HepG2 (cell line): ENCODE measurements at regions not wholly inside any gene's neighbourhood (a gene's known extent, or its start where the extent isn't known, plus 50 kb on each side); places are given as distances from the start of the nearest gene placed in this dataset.

Experiments
- ATAC-seq: fragments of 200-7000 bp; cut with Tn5 transposase; 3 replicates; pipeline ENCODE4 v1.9.1; 2020; ENCODE audit warnings: mild to moderate bottlenecking, moderate library complexity
- BruUV-seq: library from RNA; stranded (reverse); fragments of 400-500 nt; replicated peaks from 2 replicates; lab custom pipeline; 2021; lab: Mats Ljungman, UMichigan
- CTCF ChIA-PET: fragments of 300-600 bp; formaldehyde crosslinking; extraction: SDS; loops from one replicate; lab custom pipeline; 2021; ENCODE audit warnings: low total read pairs, inconsistent platforms, low intra/inter-chr PET ratio; lab: Yijun Ruan, JAX
- POLR2A ChIA-PET: fragments of 350-600 bp; sonication (Branson Sonifier 250); formaldehyde crosslinking; loops from one replicate; lab custom pipeline; 2020; ENCODE audit warnings: antibody characterized with exemption, inconsistent platforms; lab: Yijun Ruan, JAX
- DNase-seq: peaks from one replicate; pipeline ENCODE4 v3.0.0-alpha.2; 2015; ENCODE audit warnings: low spot score
- FAIRE-seq: peaks from 3 replicates; lab custom pipeline; 2011; peaks lifted over from hg19 to GRCh38; lab: Jason Lieb, UNC
- H2AFZ ChIP-seq: one replicate; pipeline ENCODE4 v1.6.1; 2011; ENCODE audit warnings: low read length, inconsistent platforms
- H3K27ac ChIP-seq: fragments of 300-600 bp; 3 replicates; pipeline ENCODE4 v1.8.0; 2011; ENCODE audit warnings: mixed run types, mild to moderate bottlenecking, mixed read lengths, low read length, inconsistent platforms; ENCODE audit not compliant: insufficient read depth; ENCODE audit errors: extremely low read length
- H3K27me3 ChIP-seq, 2 experiments: fragments of 200-600 bp in 1 of 2; 2 replicates in 1 of 2; 3 replicates in 1 of 2; pipeline versions ENCODE4 v1.6.0 to v1.8.0; 2011; ENCODE audit warnings: low read length in 2 of 2, mild to moderate bottlenecking in 2 of 2, moderate library complexity in 2 of 2, inconsistent platforms in 1 of 2; ENCODE audit not compliant: insufficient read depth in 2 of 2, control insufficient read depth in 1 of 2
- H3K36me3 ChIP-seq, 2 experiments: fragments of 200-600 bp in 1 of 2; replicated peaks in 1 of 2; 2 replicates in 1 of 2; 3 replicates in 1 of 2; pipeline versions ENCODE4 v1.5.1 to v1.8.0; 2011; ENCODE audit warnings: low read length in 2 of 2, inconsistent platforms in 1 of 2; ENCODE audit not compliant: insufficient read depth in 2 of 2, control insufficient read depth in 1 of 2
- H3K4me1 ChIP-seq: 2 replicates; pipeline ENCODE4 v1.5.1; 2012; ENCODE audit warnings: low read length, inconsistent platforms; ENCODE audit not compliant: insufficient read depth
- H3K4me2 ChIP-seq: 2 replicates; pipeline ENCODE4 v1.6.0; 2011; ENCODE audit warnings: low read depth, low read length, inconsistent platforms
- H3K4me3 ChIP-seq, 3 experiments: fragments of 200-600 bp in 1 of 3; sonication (generic), shearing (Covaris generic) in 1 of 3; replicated peaks in 1 of 3; 2 replicates each; pipeline ENCODE4 v1.5.1; 2011 to 2016; ENCODE audit warnings: low read length in 3 of 3, inconsistent platforms in 2 of 3, low read depth in 2 of 3, mild to moderate bottlenecking in 2 of 3, control low read depth in 1 of 3, mixed read lengths in 1 of 3; ENCODE audit not compliant: insufficient read depth in 1 of 3
- H3K79me2 ChIP-seq: one replicate; pipeline ENCODE4 v1.6.1; 2011; ENCODE audit warnings: low read length, inconsistent platforms; ENCODE audit not compliant: insufficient read depth
- H3K9ac ChIP-seq: 2 replicates; pipeline ENCODE4 v1.6.0; 2011; ENCODE audit warnings: mild to moderate bottlenecking, low read depth, low read length, inconsistent platforms; ENCODE audit not compliant: insufficient read depth
- H3K9me3 ChIP-seq: 2 replicates; pipeline ENCODE4 v1.5.1; 2012; ENCODE audit warnings: mild to moderate bottlenecking, low read length
- H4K20me1 ChIP-seq: 2 replicates; pipeline ENCODE4 v1.6.0; 2011; ENCODE audit warnings: inconsistent platforms, mild to moderate bottlenecking, low read length, moderate library complexity; ENCODE audit not compliant: insufficient read depth
- ATF4 ChIP-seq, 2 experiments: fragments of 450-650 bp in 1 of 2; sonication (generic) in 1 of 2; formaldehyde crosslinking; IDR thresholded peaks; 2 replicates each; pipeline versions ENCODE4 v1.5.0 to v1.8.0; 2020 to 2022; ENCODE audit warnings: mild to moderate bottlenecking in 1 of 2, missing genetic modification reagents in 1 of 2
- MAX ChIP-seq: IDR thresholded peaks from 2 replicates; pipeline ENCODE4 v1.6.1; 2012; ENCODE audit warnings: inconsistent platforms
- MBNL3 ChIP-seq: fragments of 250-450 bp; sonication (Bioruptor Pico); conservative IDR thresholded peaks from 2 replicates; pipeline ENCODE4 v1.8.0; 2022; ENCODE audit warnings: mild to moderate bottlenecking, inconsistent platforms
- MIXL1 ChIP-seq: IDR thresholded peaks from 2 replicates; pipeline ENCODE4 v1.6.1; 2016
- RBAK ChIP-seq: sonication (generic); formaldehyde crosslinking; IDR thresholded peaks from 2 replicates; pipeline ENCODE4 v1.5.1; 2020; ENCODE audit warnings: mild to moderate bottlenecking, missing genetic modification reagents
- TEAD3 ChIP-seq: optimal IDR thresholded peaks from 2 replicates; pipeline ENCODE3; 2016; ENCODE audit warnings: borderline replicate concordance
- TFE3 ChIP-seq: IDR thresholded peaks from 2 replicates; pipeline ENCODE4 v1.6.1; 2016
- XBP1 ChIP-seq: sonication (generic); formaldehyde crosslinking; IDR thresholded peaks from 2 replicates; pipeline ENCODE4 v1.5.0; 2020; ENCODE audit warnings: missing genetic modification reagents
- ZFP37 ChIP-seq: sonication (generic); formaldehyde crosslinking; IDR thresholded peaks from 2 replicates; pipeline ENCODE4 v1.4.0; 2020; ENCODE audit warnings: missing genetic modification reagents, borderline replicate concordance
- ZNF207 ChIP-seq: fragments of 450-650 bp; IDR thresholded peaks from 2 replicates; pipeline ENCODE4 v1.6.1; 2016; ENCODE audit warnings: antibody characterized with exemption, borderline replicate concordance
- ZNF253 ChIP-seq: sonication (generic); formaldehyde crosslinking; IDR thresholded peaks from 2 replicates; pipeline ENCODE4 v1.8.0; 2022; ENCODE audit warnings: mild to moderate bottlenecking, missing genetic modification reagents, borderline replicate concordance
- ZNF317 ChIP-seq: sonication (generic); formaldehyde crosslinking; IDR thresholded peaks from 2 replicates; pipeline ENCODE4 v1.5.0; 2020; ENCODE audit warnings: mild to moderate bottlenecking, missing genetic modification reagents
- ZNF451 ChIP-seq: sonication (generic); formaldehyde crosslinking; IDR thresholded peaks from 2 replicates; pipeline ENCODE4 v1.5.0; 2020; ENCODE audit warnings: mild to moderate bottlenecking, missing genetic modification reagents
- ZNF503 ChIP-seq: sonication (generic); formaldehyde crosslinking; IDR thresholded peaks from 2 replicates; pipeline ENCODE4 v1.4.0; 2020; ENCODE audit warnings: missing genetic modification reagents
- ZNF598 ChIP-seq: sonication (generic); formaldehyde crosslinking; IDR thresholded peaks from 2 replicates; pipeline ENCODE4 v1.5.1; 2020; ENCODE audit warnings: mild to moderate bottlenecking, missing genetic modification reagents, borderline replicate concordance
- ZNF740 ChIP-seq: sonication (generic); formaldehyde crosslinking; IDR thresholded peaks from 2 replicates; pipeline ENCODE4 v1.4.0; 2020; ENCODE audit warnings: missing genetic modification reagents
- ZNF772 ChIP-seq: sonication (generic); formaldehyde crosslinking; IDR thresholded peaks from 2 replicates; pipeline ENCODE4 v1.5.0; 2020; ENCODE audit warnings: mild to moderate bottlenecking, missing genetic modification reagents
- WGBS: methylation state at CpG from one replicate; pipeline ENCODE4 v1.1.6; 2017; ENCODE audit warnings: low lambda C conversion rate; 5-methylcytosine and 5-hydroxymethylcytosine counted together
- in situ Hi-C: cut with HindIII; loops from 2 replicates; pipeline ENCODE4 v1.10.0; 2017; ENCODE audit warnings: low pct_unique_long_range_greater_than_20kb; ENCODE audit not compliant: extremely low pct_ligation_motif_present
- intact Hi-C: fragments of 100-400 bp; cut with micrococcal nuclease; formaldehyde crosslinking; loops from one replicate; pipeline ENCODE4 v1.10.0; 2022; ENCODE audit not compliant: unreplicated experiment

GRCh38 chr12:17159506-17160300 lies 553.7 kb upstream of the LMO3 start:
- POLR2A ChIA-PET, result no interaction called here

More at GRCh38 chr12:17159506-17160300, 553.7 kb upstream of the LMO3 start:
- Histone ChIP-seq H4K20me1 (no peaks in the 10 kb centered on the region), H3K79me2 (no peaks in the 10 kb centered on the region), H2AFZ (no peak overlapping the region), H3K4me1 (no peaks in the 10 kb centered on the region), H3K27me3 (no peaks in the 10 kb centered on the region), H3K9me3 (peaks cover 3% of the 10 kb centered on the region; the same call in 1 of the 2 replicates), H3K9ac (no peak overlapping the region), H3K27ac (no peak overlapping the region), H3K4me3 (no peak overlapping the region), H3K36me3 (no peaks in the 10 kb centered on the region), H3K4me2 (no peak overlapping the region)
- 24% methylated on average over 12 of the region's 12 CpGs for WGBS
- TF ChIP-seq ZNF253 (CRISPR knock-in tag) (no peak), ZNF598 (CRISPR knock-in tag) (no peak), ZNF207 (no peak), MBNL3 (no peak), ZNF451 (CRISPR knock-in tag) (no peak), ATF4 (CRISPR knock-in tag; IDR thresholded peaks at IDR 0.05) (no peak), TFE3 (CRISPR knock-in tag) (no peak), ZNF503 (CRISPR knock-in tag) (no peak), ZNF740 (CRISPR knock-in tag) (no peak), MIXL1 (no peak), ZNF772 (CRISPR knock-in tag) (no peak), RBAK (CRISPR knock-in tag) (no peak), ZNF317 (CRISPR knock-in tag) (no peak), ZFP37 (CRISPR knock-in tag) (no peak), XBP1 (no peak), TEAD3 (no peak), MAX (no peak)
- CTCF ChIA-PET, result no interaction called here
- no peak for FAIRE-seq
- in situ Hi-C loops, result no loop called here
- ATAC-seq, result no peak
- no peak for DNase-seq
- no TSS peak for BruUV-seq
- intact Hi-C loops, result no loop called here
